GM12878 (cell line): ENCODE measurements at regions not wholly inside any gene's neighbourhood (a gene's known extent, or its start where the extent isn't known, plus 50 kb on each side); places are given as distances from the start of the nearest gene placed in this dataset.

ENCODE experiments used
- ATAC-seq: fragments of 200-7000 bp; cut with Tn5 transposase; 3 replicates; pipeline ENCODE4 v1.9.1; 2020; ENCODE audit warnings: mild to moderate bottlenecking, moderate library complexity
- BruUV-seq: library from RNA; stranded (reverse); fragments of 400-500 nt; replicated peaks from 2 replicates; lab custom pipeline; 2021; lab: Mats Ljungman, UMichigan
- CTCF ChIA-PET: fragments of 300-600 bp; sonication (Branson Sonifier 250); formaldehyde crosslinking; extraction: SDS; loops from one replicate; lab custom pipeline; 2021; ENCODE audit warnings: inconsistent platforms; lab: Yijun Ruan, JAX
- POLR2A ChIA-PET: fragments of 350-600 bp; formaldehyde crosslinking; extraction: SDS; loops from one replicate; lab custom pipeline; 2021; ENCODE audit warnings: inconsistent platforms; lab: Charles Lee
- RAD21 ChIA-PET: fragments of 300-600 bp; sonication (Branson Sonifier 250); formaldehyde crosslinking; loops from one replicate; lab custom pipeline; 2023; ENCODE audit warnings: antibody characterized with exemption; ENCODE audit not compliant: unreplicated experiment; lab: Charles Lee
- SMC1A ChIA-PET: fragments of 300-600 bp; sonication (Branson Sonifier 250); formaldehyde crosslinking; loops from one replicate; lab custom pipeline; 2023; ENCODE audit not compliant: unreplicated experiment, uncharacterized antibody; lab: Charles Lee
- DNase-seq: peaks from one replicate; pipeline ENCODE4 v3.0.0-alpha.2; 2011; ENCODE audit warnings: low read depth, low spot score
- FAIRE-seq: peaks from 3 replicates; lab custom pipeline; 2011; peaks lifted over from hg19 to GRCh38; lab: Jason Lieb, UNC
- H2AFZ ChIP-seq: 2 replicates; pipeline ENCODE4 v1.6.0; 2011; ENCODE audit warnings: low read depth, low read length, control low read depth; ENCODE audit not compliant: control insufficient read depth
- H3K27ac ChIP-seq: 2 replicates; pipeline ENCODE4 v1.5.1; 2011; ENCODE audit warnings: control low read depth; ENCODE audit not compliant: control insufficient read depth, insufficient read depth
- H3K27me3 ChIP-seq, 2 experiments: replicated peaks in 1 of 2; 2 replicates each; pipeline versions ENCODE4 v1.6.0 to v1.6.1; 2011; ENCODE audit warnings: low read length in 1 of 2; ENCODE audit not compliant: control insufficient read depth in 2 of 2, insufficient read depth in 2 of 2
- H3K36me3 ChIP-seq, 2 experiments: 2 replicates each; pipeline ENCODE4 v1.5.1; 2011; ENCODE audit warnings: low read length in 1 of 2; ENCODE audit not compliant: control insufficient read depth in 2 of 2, insufficient read depth in 2 of 2
- H3K4me1 ChIP-seq: 2 replicates; pipeline ENCODE4 v1.6.1; 2011; ENCODE audit warnings: mild to moderate bottlenecking, low read length, moderate library complexity, mixed read lengths; ENCODE audit not compliant: control insufficient read depth, insufficient read depth
- H3K4me2 ChIP-seq: 2 replicates; pipeline ENCODE4 v1.6.0; 2011; ENCODE audit warnings: control low read depth; ENCODE audit not compliant: control insufficient read depth, insufficient read depth
- H3K4me3 ChIP-seq: fragments of 200-600 bp; sonication (generic); 2 replicates; pipeline ENCODE4 v1.5.1; 2016
- H3K79me2 ChIP-seq: 2 replicates; pipeline ENCODE4 v1.6.0; 2011; ENCODE audit warnings: low read length; ENCODE audit not compliant: control insufficient read depth, insufficient read depth
- H3K9ac ChIP-seq: 2 replicates; pipeline ENCODE4 v1.8.0; 2011; ENCODE audit warnings: low read length, control low read depth, mixed read lengths; ENCODE audit not compliant: control insufficient read depth, insufficient read depth
- H3K9me3 ChIP-seq: replicated peaks from 3 replicates; pipeline ENCODE4 v1.5.1; 2011; ENCODE audit warnings: mild to moderate bottlenecking, low read length; ENCODE audit not compliant: control insufficient read depth, insufficient read depth
- H4K20me1 ChIP-seq: 2 replicates; pipeline ENCODE4 v1.6.0; 2011; ENCODE audit not compliant: control insufficient read depth, insufficient read depth
- BHLHE40 ChIP-seq, 2 experiments: fragments of 450-650 bp in 1 of 2; IDR thresholded peaks; 2 replicates each; pipeline ENCODE4 v1.6.1; 2011 to 2017; ENCODE audit warnings: low read depth in 2 of 2, borderline replicate concordance in 1 of 2, improper control_type of control experiment in 1 of 2, low read length in 1 of 2, mild to moderate bottlenecking in 1 of 2
- BRCA1 ChIP-seq: IDR thresholded peaks from 2 replicates; pipeline ENCODE4 v1.6.1; 2011; ENCODE audit warnings: low read depth, low read length, improper control_type of control experiment
- IRF4 ChIP-seq: IDR thresholded peaks from 2 replicates; pipeline ENCODE4 v1.6.1; 2011; ENCODE audit warnings: low read depth, low read length
- POLR2AphosphoS2 ChIP-seq: IDR thresholded peaks from 2 replicates; pipeline ENCODE4 v1.6.1; 2011; ENCODE audit warnings: low read depth, mild to moderate bottlenecking, low read length, improper control_type of control experiment, moderate library complexity
- ZNF622 ChIP-seq: fragments of 450-650 bp; IDR thresholded peaks from 2 replicates; pipeline ENCODE4 v1.6.1; 2017; ENCODE audit warnings: mild to moderate bottlenecking, inconsistent platforms
- WGBS: methylation state at CpG from one replicate; pipeline ENCODE4 v1.1.6; 2016; ENCODE audit warnings: low lambda C conversion rate; ENCODE audit not compliant: insufficient replicate concordance, insufficient coverage; ENCODE audit errors: missing lambda C conversion rate; 5-methylcytosine and 5-hydroxymethylcytosine counted together
- in situ Hi-C: fragments of 300-500 bp; cut with MboI; formaldehyde crosslinking; loops from 9 replicates; pipeline ENCODE4 v1.14.3; 2018; ENCODE audit warnings: mixed read lengths
- intact Hi-C: fragments of 100-400 bp; cut with micrococcal nuclease; formaldehyde crosslinking; loops from one replicate; pipeline ENCODE4 v1.14.2; 2022; ENCODE audit not compliant: unreplicated experiment
- TF ChIP-seq, protein P1 (sequence below): IDR thresholded peaks from 2 replicates; pipeline ENCODE4 v1.6.1; 2011; ENCODE audit warnings: mild to moderate bottlenecking, low read depth, low read length, moderate library complexity; ENCODE audit not compliant: insufficient replicate concordance
- TF ChIP-seq, protein P2 (sequence below): fragments of 150-350 bp; IDR thresholded peaks from 2 replicates; pipeline ENCODE4 v1.6.1; 2014; ENCODE audit warnings: mild to moderate bottlenecking, low read depth, low read length
- TF ChIP-seq, protein P3 (sequence below): IDR thresholded peaks from 2 replicates; pipeline ENCODE4 v1.6.1; 2012; ENCODE audit warnings: improper control_type of control experiment, low read depth, low read length; ENCODE audit not compliant: insufficient replicate concordance
- TF ChIP-seq, protein P4 (sequence below): fragments of 450-650 bp; IDR thresholded peaks from 2 replicates; pipeline ENCODE4 v1.6.1; 2018; ENCODE audit warnings: borderline replicate concordance, mild to moderate bottlenecking; ENCODE audit not compliant: partially characterized antibody

DNA sequence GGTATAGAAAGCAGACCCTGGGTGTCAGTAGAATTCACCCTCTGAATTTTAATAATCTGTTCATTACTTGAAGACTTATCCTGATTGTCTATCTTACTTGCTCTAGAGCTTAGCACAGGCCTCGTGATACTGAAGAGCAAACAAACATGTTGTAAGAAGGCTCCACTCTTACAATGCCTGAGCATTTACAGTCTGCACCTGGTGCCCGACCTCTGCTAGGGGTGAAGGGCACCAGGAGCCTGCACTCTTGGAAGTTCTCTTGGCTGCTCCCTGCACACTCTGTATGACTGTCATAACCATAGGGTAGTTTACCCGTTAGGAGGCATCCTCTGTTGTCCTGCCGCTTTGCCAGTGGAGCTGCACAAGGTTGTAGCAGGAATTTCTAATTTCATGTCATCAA lies 91.3 kb upstream of the NPY start (continued):
- TF ChIP-seq, protein P1, sequence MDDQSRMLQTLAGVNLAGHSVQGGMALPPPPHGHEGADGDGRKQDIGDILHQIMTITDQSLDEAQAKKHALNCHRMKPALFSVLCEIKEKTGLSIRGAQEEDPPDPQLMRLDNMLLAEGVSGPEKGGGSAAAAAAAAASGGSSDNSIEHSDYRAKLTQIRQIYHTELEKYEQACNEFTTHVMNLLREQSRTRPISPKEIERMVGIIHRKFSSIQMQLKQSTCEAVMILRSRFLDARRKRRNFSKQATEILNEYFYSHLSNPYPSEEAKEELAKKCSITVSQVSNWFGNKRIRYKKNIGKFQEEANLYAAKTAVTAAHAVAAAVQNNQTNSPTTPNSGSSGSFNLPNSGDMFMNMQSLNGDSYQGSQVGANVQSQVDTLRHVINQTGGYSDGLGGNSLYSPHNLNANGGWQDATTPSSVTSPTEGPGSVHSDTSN, result no peak
- TF ChIP-seq, protein P2, sequence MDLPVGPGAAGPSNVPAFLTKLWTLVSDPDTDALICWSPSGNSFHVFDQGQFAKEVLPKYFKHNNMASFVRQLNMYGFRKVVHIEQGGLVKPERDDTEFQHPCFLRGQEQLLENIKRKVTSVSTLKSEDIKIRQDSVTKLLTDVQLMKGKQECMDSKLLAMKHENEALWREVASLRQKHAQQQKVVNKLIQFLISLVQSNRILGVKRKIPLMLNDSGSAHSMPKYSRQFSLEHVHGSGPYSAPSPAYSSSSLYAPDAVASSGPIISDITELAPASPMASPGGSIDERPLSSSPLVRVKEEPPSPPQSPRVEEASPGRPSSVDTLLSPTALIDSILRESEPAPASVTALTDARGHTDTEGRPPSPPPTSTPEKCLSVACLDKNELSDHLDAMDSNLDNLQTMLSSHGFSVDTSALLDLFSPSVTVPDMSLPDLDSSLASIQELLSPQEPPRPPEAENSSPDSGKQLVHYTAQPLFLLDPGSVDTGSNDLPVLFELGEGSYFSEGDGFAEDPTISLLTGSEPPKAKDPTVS, result no peak

DNA sequence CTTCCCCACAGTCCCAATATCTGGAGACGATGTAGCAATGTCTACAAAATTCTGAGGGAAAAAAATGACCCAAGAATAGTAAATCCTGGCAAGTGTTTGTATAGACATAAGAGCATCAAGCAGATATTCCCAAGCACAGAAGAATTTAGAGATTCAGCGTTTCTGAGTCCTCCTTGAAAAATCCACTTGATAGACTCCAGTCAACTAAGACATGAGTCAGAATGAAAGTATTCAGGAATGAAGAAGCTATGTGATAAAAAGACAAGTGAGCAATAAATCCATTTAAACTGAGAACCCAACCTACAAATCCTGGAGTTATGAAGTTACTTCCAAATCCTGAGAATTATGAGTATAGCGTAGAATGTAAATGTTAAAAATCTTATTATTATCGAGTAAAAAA lies 86.1 kb upstream of the NPY start:
- Histone ChIP-seq H4K20me1 (peaks cover 2% of the 10 kb centered on the region; the same call in 1 of the 2 replicates), H3K27me3 (no peaks in the 10 kb centered on the region), H3K4me3 (no peak overlapping the region), H3K4me1 (no peaks in the 10 kb centered on the region), H3K9ac (no peak overlapping the region), H3K79me2 (no peaks in the 10 kb centered on the region), H3K36me3 (no peaks in the 10 kb centered on the region), H3K9me3 (no peaks in the 10 kb centered on the region), H3K4me2 (no peak overlapping the region), H3K27ac (no peak overlapping the region), H2AFZ (no peak overlapping the region)
- ChIA-PET POLR2A (no interaction called here), SMC1A (no interaction called here), RAD21 (no interaction called here), CTCF (no interaction called here)
- no peak for FAIRE-seq
- in situ Hi-C loops (no loop called here), intact Hi-C loops (no loop called here)
- 19% methylated on average over 4 of the region's 4 CpGs for WGBS
- ATAC-seq, result no peak
- no peak for TF ChIP-seq POLR2AphosphoS2
- no peak for TF ChIP-seq BHLHE40 (IDR thresholded peaks at IDR 0.05; ENCODE audit: borderline replicate concordance in 1 of 2, low read depth in 2 of 2, low read length in 1 of 2)
- TF ChIP-seq ZNF622, result no peak
- no peak for TF ChIP-seq BRCA1
- TF ChIP-seq IRF4, result no peak
- TF ChIP-seq, protein P3, sequence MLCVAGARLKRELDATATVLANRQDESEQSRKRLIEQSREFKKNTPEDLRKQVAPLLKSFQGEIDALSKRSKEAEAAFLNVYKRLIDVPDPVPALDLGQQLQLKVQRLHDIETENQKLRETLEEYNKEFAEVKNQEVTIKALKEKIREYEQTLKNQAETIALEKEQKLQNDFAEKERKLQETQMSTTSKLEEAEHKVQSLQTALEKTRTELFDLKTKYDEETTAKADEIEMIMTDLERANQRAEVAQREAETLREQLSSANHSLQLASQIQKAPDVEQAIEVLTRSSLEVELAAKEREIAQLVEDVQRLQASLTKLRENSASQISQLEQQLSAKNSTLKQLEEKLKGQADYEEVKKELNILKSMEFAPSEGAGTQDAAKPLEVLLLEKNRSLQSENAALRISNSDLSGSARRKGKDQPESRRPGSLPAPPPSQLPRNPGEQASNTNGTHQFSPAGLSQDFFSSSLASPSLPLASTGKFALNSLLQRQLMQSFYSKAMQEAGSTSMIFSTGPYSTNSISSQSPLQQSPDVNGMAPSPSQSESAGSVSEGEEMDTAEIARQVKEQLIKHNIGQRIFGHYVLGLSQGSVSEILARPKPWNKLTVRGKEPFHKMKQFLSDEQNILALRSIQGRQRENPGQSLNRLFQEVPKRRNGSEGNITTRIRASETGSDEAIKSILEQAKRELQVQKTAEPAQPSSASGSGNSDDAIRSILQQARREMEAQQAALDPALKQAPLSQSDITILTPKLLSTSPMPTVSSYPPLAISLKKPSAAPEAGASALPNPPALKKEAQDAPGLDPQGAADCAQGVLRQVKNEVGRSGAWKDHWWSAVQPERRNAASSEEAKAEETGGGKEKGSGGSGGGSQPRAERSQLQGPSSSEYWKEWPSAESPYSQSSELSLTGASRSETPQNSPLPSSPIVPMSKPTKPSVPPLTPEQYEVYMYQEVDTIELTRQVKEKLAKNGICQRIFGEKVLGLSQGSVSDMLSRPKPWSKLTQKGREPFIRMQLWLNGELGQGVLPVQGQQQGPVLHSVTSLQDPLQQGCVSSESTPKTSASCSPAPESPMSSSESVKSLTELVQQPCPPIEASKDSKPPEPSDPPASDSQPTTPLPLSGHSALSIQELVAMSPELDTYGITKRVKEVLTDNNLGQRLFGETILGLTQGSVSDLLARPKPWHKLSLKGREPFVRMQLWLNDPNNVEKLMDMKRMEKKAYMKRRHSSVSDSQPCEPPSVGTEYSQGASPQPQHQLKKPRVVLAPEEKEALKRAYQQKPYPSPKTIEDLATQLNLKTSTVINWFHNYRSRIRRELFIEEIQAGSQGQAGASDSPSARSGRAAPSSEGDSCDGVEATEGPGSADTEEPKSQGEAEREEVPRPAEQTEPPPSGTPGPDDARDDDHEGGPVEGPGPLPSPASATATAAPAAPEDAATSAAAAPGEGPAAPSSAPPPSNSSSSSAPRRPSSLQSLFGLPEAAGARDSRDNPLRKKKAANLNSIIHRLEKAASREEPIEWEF, result no peak
- TF ChIP-seq, protein P4, sequence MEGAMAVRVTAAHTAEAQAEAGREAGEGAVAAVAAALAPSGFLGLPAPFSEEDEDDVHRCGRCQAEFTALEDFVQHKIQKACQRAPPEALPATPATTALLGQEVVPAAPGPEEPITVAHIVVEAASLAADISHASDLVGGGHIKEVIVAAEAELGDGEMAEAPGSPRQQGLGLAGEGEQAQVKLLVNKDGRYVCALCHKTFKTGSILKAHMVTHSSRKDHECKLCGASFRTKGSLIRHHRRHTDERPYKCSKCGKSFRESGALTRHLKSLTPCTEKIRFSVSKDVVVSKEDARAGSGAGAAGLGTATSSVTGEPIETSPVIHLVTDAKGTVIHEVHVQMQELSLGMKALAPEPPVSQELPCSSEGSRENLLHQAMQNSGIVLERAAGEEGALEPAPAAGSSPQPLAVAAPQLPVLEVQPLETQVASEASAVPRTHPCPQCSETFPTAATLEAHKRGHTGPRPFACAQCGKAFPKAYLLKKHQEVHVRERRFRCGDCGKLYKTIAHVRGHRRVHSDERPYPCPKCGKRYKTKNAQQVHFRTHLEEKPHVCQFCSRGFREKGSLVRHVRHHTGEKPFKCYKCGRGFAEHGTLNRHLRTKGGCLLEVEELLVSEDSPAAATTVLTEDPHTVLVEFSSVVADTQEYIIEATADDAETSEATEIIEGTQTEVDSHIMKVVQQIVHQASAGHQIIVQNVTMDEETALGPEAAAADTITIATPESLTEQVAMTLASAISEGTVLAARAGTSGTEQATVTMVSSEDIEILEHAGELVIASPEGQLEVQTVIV, result no peak
- no peak for DNase-seq
- no TSS peak for BruUV-seq
